RCC 7860 (cell line): ENCODE measurements at regions not wholly inside any gene's neighbourhood (a gene's known extent, or its start where the extent isn't known, plus 50 kb on each side); places are given as distances from the start of the nearest gene placed in this dataset.
"Not testable (repeated sequence)": the region's sequence is repeated elsewhere in the genome, so short reads cannot be mapped to it uniquely, and the experiment has no call there.

Experiments used
- DNase-seq: peaks from one replicate; pipeline ENCODE4 v3.0.0-alpha.2; 2015; ENCODE audit warnings: low spot score
- FAIRE-seq: peaks from 2 replicates; lab custom pipeline; 2012; peaks lifted over from hg19 to GRCh38; lab: Jason Lieb, UNC

GRCh38 chr12:114821570-114821969, 137.6 kb upstream of the TBX3 start:
- no peak for FAIRE-seq

GRCh38 chr12:114820796-114821195, 136.8 kb upstream of the TBX3 start:
- FAIRE-seq: no peak
- DNase-seq: no peak

More at GRCh38 chr12:114821570-114821969, 137.6 kb upstream of the TBX3 start:
- DNase-seq: no peak

DNA sequence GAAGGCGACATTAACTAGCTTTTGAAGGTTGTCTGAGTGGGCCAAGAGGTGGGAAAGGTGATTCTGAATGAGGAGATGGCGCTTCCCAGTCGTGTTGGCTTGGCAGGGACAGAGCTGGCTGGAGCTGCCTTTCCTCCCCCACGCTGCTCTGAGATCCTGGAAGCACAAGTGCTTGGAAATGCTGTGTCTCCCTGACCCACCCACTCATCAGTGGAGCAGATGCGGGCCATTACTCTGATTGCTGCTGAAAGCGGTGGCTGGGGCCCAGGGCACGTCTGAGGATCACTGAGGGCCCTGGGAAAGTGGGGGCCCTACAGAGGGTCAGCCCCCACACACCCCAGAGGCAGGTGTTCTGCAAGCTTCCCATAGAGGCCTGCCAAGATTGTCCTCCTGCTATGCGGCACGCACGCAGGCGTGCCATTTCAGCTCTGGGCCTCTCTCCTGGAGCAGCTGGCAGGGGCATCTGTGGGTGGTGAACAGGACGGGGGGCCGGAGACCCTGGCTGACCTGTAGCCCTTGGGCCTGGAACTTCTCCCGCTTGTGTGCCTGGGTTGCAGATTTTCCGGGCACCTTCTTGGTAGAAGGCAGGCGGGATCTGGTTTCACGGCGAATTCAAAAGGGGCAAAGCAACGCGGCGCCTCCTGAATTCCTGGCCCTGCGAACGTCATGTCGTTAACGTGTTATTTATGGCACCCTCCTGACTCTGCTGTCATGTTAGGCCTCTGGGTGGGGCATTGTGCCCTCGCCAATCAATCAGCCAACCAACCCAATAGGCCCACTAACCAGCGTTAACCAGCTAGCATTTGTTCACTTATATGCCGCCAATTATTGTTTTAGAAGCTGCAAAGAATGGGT, 133.8 kb upstream of the TBX3 start:
- DNase-seq: no peak
- no peak for FAIRE-seq

DNA sequence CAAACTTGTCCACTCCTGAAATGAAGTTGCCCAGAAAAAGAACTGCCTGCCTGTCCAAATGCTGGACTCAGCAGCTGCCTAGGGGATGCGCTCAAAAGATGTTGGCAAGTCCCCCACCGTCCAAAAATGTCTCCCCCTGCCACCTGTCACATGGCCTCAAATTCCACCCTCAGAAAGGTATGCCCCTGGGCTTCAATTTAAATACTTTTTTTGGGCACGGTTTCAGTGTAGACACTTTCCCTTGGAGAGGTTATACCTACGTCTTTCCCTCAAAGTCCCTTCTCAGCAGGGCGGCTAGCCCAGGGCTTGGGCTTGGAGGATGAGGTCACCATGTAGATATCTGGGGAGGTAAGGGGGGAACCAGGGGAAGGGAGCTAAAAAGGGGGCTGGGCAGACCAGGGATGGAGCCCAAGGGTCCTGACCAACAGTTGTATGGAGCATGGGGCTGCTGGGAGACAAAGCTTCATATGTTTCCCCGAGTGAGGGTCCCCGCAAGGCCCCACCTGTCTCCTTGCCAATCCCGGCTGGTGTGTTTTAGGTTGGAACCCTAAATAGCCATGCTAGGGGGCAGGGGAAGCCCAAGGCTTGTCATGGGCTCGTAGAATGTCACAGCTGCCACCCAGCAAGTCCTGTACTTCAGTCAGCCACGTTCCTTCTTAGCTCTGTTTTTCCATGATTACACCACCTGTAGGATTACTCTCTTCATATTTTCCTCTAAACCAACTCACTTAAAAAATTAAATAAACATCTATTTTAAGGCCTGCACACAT, 131.2 kb upstream of the TBX3 start:
- FAIRE-seq: no peak
- no peak for DNase-seq

- DNase-seq: no peak
- FAIRE-seq: no peak
These were observed 129.1 kb upstream of the TBX3 start for GRCh38 chr12:114812858-114813761.

GRCh38 chr12:114812384-114812783, 128.4 kb upstream of the TBX3 start:
- DNase-seq (no peak), FAIRE-seq (no peak)

GRCh38 chr12:114809097-114809496, 125.1 kb upstream of the TBX3 start:
- no peak for FAIRE-seq

GRCh38 chr12:114801381-114801780, 117.4 kb upstream of the TBX3 start:
- not testable (repeated sequence) for FAIRE-seq

More at GRCh38 chr12:114809097-114809496, 125.1 kb upstream of the TBX3 start:
- DNase-seq: no peak

DNA sequence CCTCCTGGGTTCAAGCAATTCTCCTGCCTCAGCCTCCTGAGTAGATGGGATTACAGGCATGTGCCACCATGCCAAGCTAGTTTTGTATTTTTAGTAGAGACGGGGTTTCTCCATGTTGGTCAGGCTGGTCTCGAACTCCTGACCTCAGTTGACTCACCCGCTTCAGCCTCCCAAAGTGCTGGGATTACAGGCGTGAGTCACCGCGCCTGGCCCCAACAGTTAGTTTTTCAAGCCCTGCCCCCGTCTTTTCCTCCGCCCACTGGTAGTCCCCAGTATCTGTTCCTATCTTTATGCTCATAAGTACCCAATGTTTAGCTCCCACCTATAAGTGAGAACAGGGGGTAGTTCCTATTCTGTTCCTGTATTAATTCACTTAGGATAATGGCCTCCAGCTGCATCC, 116.6 kb upstream of the TBX3 start:
- not testable (repeated sequence) for FAIRE-seq, DNase-seq

More at GRCh38 chr12:114801381-114801780, 117.4 kb upstream of the TBX3 start:
- DNase-seq: not testable (repeated sequence)

- FAIRE-seq (no peak), DNase-seq (no peak)
These were observed 115.9 kb upstream of the TBX3 start for GRCh38 chr12:114799574-114800487.

DNA sequence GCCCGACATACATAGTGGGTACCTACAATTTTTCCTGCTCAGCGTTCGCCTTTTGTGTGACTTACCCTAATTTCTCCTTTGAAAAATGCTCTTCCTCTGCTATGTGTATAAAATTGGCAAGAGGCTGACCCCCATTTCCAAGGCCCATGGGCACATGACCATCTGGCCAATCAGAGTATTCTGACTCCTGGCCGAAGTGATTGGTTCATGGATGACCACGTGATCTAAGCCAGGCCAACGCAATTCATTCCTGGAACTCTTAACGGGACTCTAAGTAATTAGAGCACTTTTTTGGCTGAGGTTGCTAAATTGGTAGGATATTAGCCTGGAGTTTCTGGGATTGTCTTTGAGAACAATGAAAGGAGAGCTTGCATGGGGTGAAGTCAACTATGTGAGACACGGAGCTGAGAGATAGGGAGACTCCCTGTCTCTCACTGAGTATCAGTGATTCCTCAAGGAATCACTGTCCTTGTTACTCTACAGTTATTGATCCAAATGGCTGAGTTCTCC, 110.1 kb upstream of the TBX3 start:
- DNase-seq: no peak
- no peak for FAIRE-seq

- FAIRE-seq (no peak), DNase-seq (no peak)
These were observed 106.3 kb upstream of the TBX3 start for GRCh38 chr12:114790276-114790675.

DNA sequence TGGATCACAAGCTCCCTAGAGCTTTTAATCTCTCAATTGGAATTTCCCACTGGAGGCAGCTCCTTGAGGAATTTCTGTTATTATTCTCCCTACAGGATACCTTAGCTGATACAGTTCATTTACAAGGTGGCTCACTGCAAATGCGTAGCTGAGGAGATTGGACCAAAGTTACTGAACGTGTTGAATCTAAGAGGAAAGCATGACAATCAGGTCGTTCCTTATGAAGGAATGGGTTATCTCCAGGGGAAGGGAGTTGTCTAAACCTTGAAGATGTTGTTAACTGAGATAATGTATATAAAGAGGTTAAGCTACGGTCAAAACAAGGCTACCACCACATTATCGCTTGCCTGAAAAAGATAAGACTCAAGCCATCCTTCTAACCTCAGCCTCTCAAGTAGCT, 105.8 kb upstream of the TBX3 start:
- DNase-seq (no peak), FAIRE-seq (no peak)

GRCh38 chr12:114789276-114789675, 105.3 kb upstream of the TBX3 start:
- DNase-seq (no peak), FAIRE-seq (no peak)

DNA sequence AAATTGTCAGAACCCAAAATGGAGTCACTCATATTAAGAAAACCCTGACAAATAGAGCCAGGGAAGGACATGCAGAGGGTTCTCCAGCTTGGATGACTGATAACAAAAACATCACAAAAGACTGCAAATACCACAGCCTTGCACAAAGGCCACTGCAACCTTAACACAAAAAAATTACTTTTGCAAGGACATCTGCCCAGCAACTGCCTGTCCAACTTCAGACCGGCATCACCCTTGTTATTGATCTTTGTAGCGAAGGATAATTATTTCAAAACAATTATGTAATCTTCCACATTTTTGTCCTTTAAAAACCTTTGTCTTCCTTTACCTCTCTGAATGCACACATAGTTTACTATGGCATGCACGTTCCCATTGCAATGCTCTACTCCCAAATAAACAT, 100.6 kb upstream of the TBX3 start:
- no peak for FAIRE-seq
- DNase-seq: no peak

GRCh38 chr12:114783089-114783618, 99.2 kb upstream of the TBX3 start:
- DNase-seq (no peak), FAIRE-seq (no peak)

DNA sequence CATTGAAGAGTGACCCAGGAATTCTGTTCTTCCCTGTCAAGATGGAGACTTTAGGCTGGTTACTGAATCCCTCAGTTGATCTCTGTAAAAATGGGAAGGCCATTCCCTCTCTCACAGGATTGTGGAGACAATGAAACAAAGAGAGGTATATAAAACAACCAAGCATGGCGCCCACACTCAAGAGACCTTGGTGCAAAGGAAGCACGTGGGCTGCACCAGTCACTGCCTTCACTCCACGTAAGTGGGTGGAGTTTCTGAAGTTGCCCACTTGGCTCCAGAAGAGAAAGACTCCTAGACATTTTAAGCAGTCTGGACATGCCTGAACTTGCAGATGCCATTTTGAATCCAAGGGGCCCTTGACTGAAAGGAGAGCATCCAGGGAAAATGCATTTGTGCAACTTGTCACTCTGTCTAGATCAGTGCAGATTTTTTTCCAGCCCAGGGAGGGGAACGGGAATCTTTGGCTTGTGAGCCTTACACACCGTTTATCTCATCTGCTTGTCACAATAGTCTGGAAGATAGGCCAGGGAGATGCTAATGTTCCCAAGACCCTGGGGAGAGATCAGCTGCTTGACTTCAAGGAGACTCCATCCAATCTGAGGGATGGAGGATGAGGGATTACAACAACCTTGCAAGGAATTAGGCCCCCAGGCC, 96.9 kb upstream of the TBX3 start:
- DNase-seq: no peak
- FAIRE-seq: no peak

DNA sequence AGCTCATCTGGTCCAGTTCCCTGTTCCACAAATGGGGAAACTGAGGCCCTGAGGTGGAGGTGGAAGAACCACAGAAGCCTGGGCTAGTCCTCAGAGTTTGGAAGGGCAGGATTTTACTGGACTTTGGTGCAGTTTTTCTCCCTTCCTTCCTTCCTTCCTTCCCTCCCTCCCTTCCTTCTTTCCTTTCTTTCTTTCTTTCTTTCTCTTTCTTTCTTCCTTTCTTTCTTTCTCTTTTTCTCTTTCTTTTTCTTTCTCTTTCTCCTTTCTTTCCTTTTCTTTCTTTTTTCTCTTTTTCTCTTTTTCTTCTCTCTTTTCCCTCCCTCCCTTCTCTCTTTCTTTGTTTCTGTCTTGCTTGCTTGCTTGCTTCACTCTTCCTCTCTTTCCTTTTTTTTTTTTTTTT, 95.7 kb upstream of the TBX3 start:
- no peak for DNase-seq
- no peak for FAIRE-seq

- FAIRE-seq: no peak
- no peak for DNase-seq
These were observed 95.2 kb upstream of the TBX3 start for GRCh38 chr12:114779186-114779585.
